Ascending aorta (tissue), 2 donors: ENCODE measurements at regions not wholly inside any gene's neighbourhood (a gene's known extent, or its start where the extent isn't known, plus 50 kb on each side); places are given as distances from the start of the nearest gene placed in this dataset.

ENCODE experiments used
- DNase-seq, 2 donors: peaks; one replicate each; pipeline ENCODE4 v3.0.0-alpha.2; 2019; ENCODE audit warnings: low spot score in 2 of 2
- H3K27ac ChIP-seq, 2 donors: fragments of 200-600 bp; sonication (generic); one replicate each; pipeline ENCODE4 v1.5.1; 2016 to 2017; ENCODE audit warnings: mild to moderate bottlenecking in 1 of 2
- H3K27me3 ChIP-seq: fragments of 200-600 bp; sonication (generic); one replicate; pipeline ENCODE4 v1.5.1; 2017
- H3K36me3 ChIP-seq, 2 donors: fragments of 200-600 bp; sonication (generic); one replicate each; pipeline ENCODE4 v1.5.1; 2016
- H3K4me1 ChIP-seq, 2 donors: fragments of 200-600 bp; sonication (generic); one replicate each; pipeline ENCODE4 v1.5.1; 2016 to 2017; ENCODE audit warnings: mild to moderate bottlenecking in 1 of 2
- H3K4me3 ChIP-seq, 2 donors: fragments of 200-600 bp; sonication (generic); one replicate each; pipeline ENCODE4 v1.5.1; 2016 to 2017; ENCODE audit warnings: mild to moderate bottlenecking in 1 of 2
- H3K9me3 ChIP-seq, 2 donors: fragments of 200-600 bp; sonication (generic); one replicate each; pipeline ENCODE4 v1.5.1; 2016
- CTCF ChIP-seq, 3 experiments: fragments of 200-600 bp in 2 of 3; fragments of 450-650 bp in 1 of 3; sonication (generic) in 2 of 3; IDR thresholded peaks; one replicate each; pipeline ENCODE4 v1.5.1; 2016 to 2019; ENCODE audit warnings: antibody characterized with exemption in 3 of 3, mild to moderate bottlenecking in 1 of 3, moderate library complexity in 1 of 3
- intact Hi-C: fragments of 100-400 bp; cut with DNase I; formaldehyde crosslinking; loops from one replicate; pipeline ENCODE4 v1.15.1; 2023

GRCh38 chr2:67532387-67532786 is 135.3 kb downstream of the ETAA1 start:
- peaks cover 0 to 3% of the 10 kb centered on the region in 2 donors for H3K9me3 ChIP-seq
- H3K27ac ChIP-seq = no peak overlapping the region
- H3K4me3 ChIP-seq = no peak overlapping the region
- no peaks in the 10 kb centered on the region for H3K4me1 ChIP-seq
- TF ChIP-seq CTCF (IDR thresholded peaks at IDR 0.05) = no peak
- no peaks in the 10 kb centered on the region for H3K36me3 ChIP-seq
- intact Hi-C loops = no loop called here
- DNase-seq = no peak
- no peaks in the 10 kb centered on the region for H3K27me3 ChIP-seq

- Histone ChIP-seq H3K4me1 (no peaks in the 10 kb centered on the region), H3K27ac (no peak overlapping the region), H3K4me3 (no peak overlapping the region), H3K9me3 (peaks cover 0 to 10% of the 10 kb centered on the region in 2 donors), H3K36me3 (no peaks in the 10 kb centered on the region), H3K27me3 (no peaks in the 10 kb centered on the region)
- no peak for TF ChIP-seq CTCF (IDR thresholded peaks at IDR 0.05)
- DNase-seq = no peak
- intact Hi-C loops = no loop called here
Measured at GRCh38 chr2:67534745-67535144, 137.6 kb downstream of the ETAA1 start.

- Histone ChIP-seq H3K36me3 (no peaks in the 10 kb centered on the region), H3K9me3 (peaks cover 0 to 30% of the 10 kb centered on the region in 2 donors), H3K27ac (no peak overlapping the region), H3K4me3 (no peak overlapping the region), H3K4me1 (no peaks in the 10 kb centered on the region), H3K27me3 (no peaks in the 10 kb centered on the region)
- TF ChIP-seq CTCF (IDR thresholded peaks at IDR 0.05) = no peak
- intact Hi-C loops = no loop called here
- DNase-seq = no peak
Measured at GRCh38 chr2:67540962-67541361, 143.8 kb downstream of the ETAA1 start.

- Histone ChIP-seq H3K27ac (no peak overlapping the region), H3K27me3 (no peaks in the 10 kb centered on the region), H3K4me3 (no peak overlapping the region), H3K4me1 (no peaks in the 10 kb centered on the region), H3K9me3 (peaks cover 0 to 20% of the 10 kb centered on the region in 2 donors), H3K36me3 (no peaks in the 10 kb centered on the region)
- no peak for TF ChIP-seq CTCF (IDR thresholded peaks at IDR 0.05)
- intact Hi-C loops = no loop called here
- no peak for DNase-seq
Measured at GRCh38 chr2:67544286-67544685, 147.2 kb downstream of the ETAA1 start.

GRCh38 chr2:67548317-67549201 is 151.4 kb downstream of the ETAA1 start:
- no peaks in the 10 kb centered on the region for H3K36me3 ChIP-seq
- intact Hi-C loops = no loop called here
- H3K9me3 ChIP-seq = no peaks in the 10 kb centered on the region
- TF ChIP-seq CTCF (IDR thresholded peaks at IDR 0.05) = no peak
- no peak for DNase-seq
- H3K27ac ChIP-seq = no peak overlapping the region
- no peak overlapping the region for H3K4me3 ChIP-seq
- no peaks in the 10 kb centered on the region for H3K27me3 ChIP-seq
- no peaks in the 10 kb centered on the region for H3K4me1 ChIP-seq
